ENCODE measurements at regions not wholly inside any gene's neighbourhood (a gene's known extent, or its start where the extent isn't known, plus 50 kb on each side); places are given as distances from the start of the nearest gene placed in this dataset.
A peak's percentile ranks its signal among the peaks of the same experiment; 100 is the strongest.
"Not testable (repeated sequence)": the region's sequence is repeated elsewhere in the genome, so short reads cannot be mapped to it uniquely, and the experiment has no call there.

- DNase-seq: no peak
These were observed 141.6 kb downstream of the KCNJ12 start for GRCh38 chr17:21517538-21518293.

GRCh38 chr17:21522755-21523336 lies 146.7 kb downstream of the KCNJ12 start:
- no peak for DNase-seq

- DNase-seq: no peak
These were observed 147.5 kb downstream of the KCNJ12 start for GRCh38 chr17:21523497-21524210.

- no peak for DNase-seq
These were observed 148.0 kb downstream of the KCNJ12 start for GRCh38 chr17:21524211-21524591.

GRCh38 chr17:21525464-21526130 lies 149.4 kb downstream of the KCNJ12 start:
- DNase-seq: no peak

GRCh38 chr17:21528031-21528695 lies 152.0 kb downstream of the KCNJ12 start:
- no peak for DNase-seq

- DNase-seq: no peak
These were observed 154.2 kb downstream of the KCNJ12 start for GRCh38 chr17:21530311-21530710.

- DNase-seq: no peak
These were observed 154.7 kb downstream of the KCNJ12 start for GRCh38 chr17:21530841-21531240.

- no peak for DNase-seq
These were observed 156.7 kb downstream of the KCNJ12 start for GRCh38 chr17:21532763-21533385.

- DNase-seq: no peak
These were observed 156.5 kb upstream of the KCNJ18 start for GRCh38 chr17:21535686-21536375.

- DNase-seq: no peak
These were observed 155.0 kb upstream of the KCNJ18 start for GRCh38 chr17:21537302-21537701.

- no peak for DNase-seq
These were observed 153.7 kb upstream of the KCNJ18 start for GRCh38 chr17:21538615-21539014.

- DNase-seq: no peak
These were observed 153.2 kb upstream of the KCNJ18 start for GRCh38 chr17:21539146-21539545.

- DNase-seq: no peak
These were observed 151.8 kb upstream of the KCNJ18 start for GRCh38 chr17:21540502-21540901.

GRCh38 chr17:21542070-21542469 lies 150.3 kb upstream of the KCNJ18 start:
- no peak for DNase-seq

GRCh38 chr17:21542991-21543390 lies 149.3 kb upstream of the KCNJ18 start:
- no peak for DNase-seq

- DNase-seq: no peak
These were observed 147.3 kb upstream of the KCNJ18 start for GRCh38 chr17:21545064-21545463.

- no peak for DNase-seq
These were observed 144.1 kb upstream of the KCNJ18 start for GRCh38 chr17:21548236-21548635.

GRCh38 chr17:21549107-21549687 lies 143.1 kb upstream of the KCNJ18 start:
- no peak for DNase-seq

GRCh38 chr17:21550031-21550430 lies 142.3 kb upstream of the KCNJ18 start:
- DNase-seq: not testable (repeated sequence)

GRCh38 chr17:21551081-21551881 lies 141.0 kb upstream of the KCNJ18 start:
- DNase-seq: peak; percentile 78 to 82
